Progenitor cell of endocrine pancreas (in vitro differentiated cells): ENCODE measurements at regions not wholly inside any gene's neighbourhood (a gene's known extent, or its start where the extent isn't known, plus 50 kb on each side); places are given as distances from the start of the nearest gene placed in this dataset.

Experiments
- DNase-seq: peaks from one replicate; pipeline ENCODE4 v3.0.0; 2021; ENCODE audit warnings: low spot score; ENCODE audit not compliant: unreplicated experiment
- H3K27ac Mint-ChIP-seq: 2 replicates; pipeline ENCODE4 v1.8.0; 2021; ENCODE audit warnings: mild to moderate bottlenecking, moderate library complexity, mixed read lengths
- H3K27me3 Mint-ChIP-seq: 2 replicates; pipeline ENCODE4 v1.8.0; 2021; ENCODE audit warnings: mixed read lengths
- H3K36me3 Mint-ChIP-seq: 2 replicates; pipeline ENCODE4 v1.8.0; 2022; ENCODE audit warnings: mixed read lengths; ENCODE audit not compliant: insufficient read depth
- H3K4me1 Mint-ChIP-seq: 2 replicates; pipeline ENCODE4 v1.8.0; 2021; ENCODE audit warnings: low read depth, mixed read lengths
- H3K4me3 Mint-ChIP-seq: 2 replicates; pipeline ENCODE4 v1.8.0; 2021; ENCODE audit warnings: low read depth, mild to moderate bottlenecking, moderate library complexity, mixed read lengths
- H3K9me3 Mint-ChIP-seq: 2 replicates; pipeline ENCODE4 v1.8.0; 2021; ENCODE audit warnings: low read depth, mixed read lengths
- CTCF ChIP-seq: fragments of 200-600 bp; sonication (generic); IDR thresholded peaks from one replicate; pipeline ENCODE4 v1.5.0; 2021; ENCODE audit warnings: antibody characterized with exemption, mild to moderate bottlenecking; ENCODE audit not compliant: unreplicated experiment

GRCh38 chr14:65849091-65849490 lies 436.6 kb downstream of the FUT8 start:
- Mint-ChIP-seq H3K27me3 (peaks cover 10% of the 10 kb centered on the region), H3K4me3 (no peak overlapping the region), H3K9me3 (no peaks in the 10 kb centered on the region), H3K36me3 (no peaks in the 10 kb centered on the region), H3K4me1 (peaks cover 1% of the 10 kb centered on the region), H3K27ac (no peak overlapping the region)
- no peak for TF ChIP-seq CTCF
- DNase-seq, result no peak

GRCh38 chr14:65849558-65849957 lies 437.0 kb downstream of the FUT8 start:
- H3K4me1 Mint-ChIP-seq, result peaks cover 1% of the 10 kb centered on the region
- DNase-seq, result no peak
- no peak for TF ChIP-seq CTCF
- H3K27ac Mint-ChIP-seq, result no peak overlapping the region
- H3K36me3 Mint-ChIP-seq, result no peaks in the 10 kb centered on the region
- H3K4me3 Mint-ChIP-seq, result no peak overlapping the region
- H3K9me3 Mint-ChIP-seq, result no peaks in the 10 kb centered on the region
- peaks cover 9% of the 10 kb centered on the region for H3K27me3 Mint-ChIP-seq

GRCh38 chr14:65850429-65851135 lies 438.1 kb downstream of the FUT8 start:
- no peak overlapping the region for H3K4me3 Mint-ChIP-seq
- peaks cover 9% of the 10 kb centered on the region for H3K27me3 Mint-ChIP-seq
- no peak for TF ChIP-seq CTCF
- no peaks in the 10 kb centered on the region for H3K9me3 Mint-ChIP-seq
- no peak for DNase-seq
- peaks cover 1% of the 10 kb centered on the region for H3K4me1 Mint-ChIP-seq
- H3K27ac Mint-ChIP-seq, result no peak overlapping the region
- no peaks in the 10 kb centered on the region for H3K36me3 Mint-ChIP-seq

GRCh38 chr14:65852689-65853088 lies 440.2 kb downstream of the FUT8 start:
- Mint-ChIP-seq H3K36me3 (no peaks in the 10 kb centered on the region), H3K4me1 (peaks cover 1% of the 10 kb centered on the region), H3K4me3 (no peak overlapping the region), H3K27ac (no peak overlapping the region), H3K9me3 (peaks cover 3% of the 10 kb centered on the region), H3K27me3 (peaks cover 6% of the 10 kb centered on the region)
- DNase-seq, result no peak
- no peak for TF ChIP-seq CTCF

- DNase-seq, result no peak
These were observed 441.0 kb downstream of the FUT8 start for GRCh38 chr14:65853407-65853955.

More at GRCh38 chr14:65853407-65853955, 441.0 kb downstream of the FUT8 start:
- Mint-ChIP-seq H3K36me3 (no peaks in the 10 kb centered on the region), H3K27ac (no peak overlapping the region), H3K4me3 (no peak overlapping the region), H3K9me3 (peaks cover 3% of the 10 kb centered on the region), H3K4me1 (peaks cover 1% of the 10 kb centered on the region), H3K27me3 (peaks cover 6% of the 10 kb centered on the region)
- no peak for TF ChIP-seq CTCF
